Ovary (tissue), 7 donors: ENCODE measurements at regions not wholly inside any gene's neighbourhood (a gene's known extent, or its start where the extent isn't known, plus 50 kb on each side); places are given as distances from the start of the nearest gene placed in this dataset.
"Not testable (repeated sequence)": the region's sequence is repeated elsewhere in the genome, so short reads cannot be mapped to it uniquely, and the experiment has no call there.

ENCODE experiments used
- DNase-seq, 5 donors: peaks; one replicate each; pipeline ENCODE4 v3.0.0-alpha.2; 2019 to 2020
- H3K27ac ChIP-seq, 2 donors: fragments of 200-600 bp; one replicate each; pipeline versions ENCODE4 v1.5.1 to v1.8.0; 2019 to 2022
- H3K27me3 ChIP-seq: fragments of 200-600 bp; one replicate; pipeline ENCODE4 v1.8.0; 2022
- H3K36me3 ChIP-seq: fragments of 200-600 bp; sonication (generic); one replicate; pipeline ENCODE4 v1.5.1; 2019
- H3K4me1 ChIP-seq: one replicate; pipeline ENCODE4 v1.8.1; 2013; ENCODE audit warnings: mild to moderate bottlenecking, moderate library complexity; ENCODE audit not compliant: insufficient read depth
- H3K4me3 ChIP-seq: fragments of 200-600 bp; sonication (generic); one replicate; pipeline ENCODE4 v1.5.1; 2017
- H3K9me3 ChIP-seq, 2 donors: fragments of 200-600 bp in 1 of 2; sonication (generic) in 1 of 2; one replicate each; pipeline versions ENCODE4 v1.5.1 to v1.8.1; 2013 to 2019; ENCODE audit warnings: mild to moderate bottlenecking in 1 of 2, moderate library complexity in 1 of 2
- CTCF ChIP-seq, 3 donors: fragments of 450-650 bp in 2 of 3; fragments of 200-600 bp in 1 of 3; IDR thresholded peaks; one replicate each; pipeline versions ENCODE4 v1.5.1 to v1.8.0; 2016 to 2022; ENCODE audit warnings: antibody characterized with exemption in 3 of 3, mild to moderate bottlenecking in 1 of 3
- EP300 ChIP-seq: sonication (generic); formaldehyde crosslinking; IDR thresholded peaks from one replicate; pipeline ENCODE4 v1.6.1; 2017; ENCODE audit warnings: antibody characterized with exemption
- POLR2A ChIP-seq: fragments of 450-650 bp; IDR thresholded peaks from one replicate; pipeline ENCODE4 v1.6.1; 2017; ENCODE audit warnings: antibody characterized with exemption, mild to moderate bottlenecking, moderate library complexity
- WGBS, 3 donors: extraction: QIAGEN DNeasy Blood & Tissue Kit in 1 of 3; methylation state at CpG; one replicate each; pipeline versions ENCODE4 v1.1.5 to v1.1.7; 2013 to 2017; 5-methylcytosine and 5-hydroxymethylcytosine counted together
- intact Hi-C, 4 donors: fragments of 100-400 bp; cut with DNase I; formaldehyde crosslinking; loops; one replicate each; pipeline versions ENCODE4 v1.11.0 to v1.15.1; 2022 to 2023
- donor health status: DM: no; HTN: no; CAD: no; lungs with moderate emphysema.
- donor health status: DM: no; HTN: no; CAD: no.
- donor health status: Bipolar disorder and iron deficiency.
- donor health status: DM: no; HTN: no; CAD: no.
- donor health status: DM: yes; HTN: yes; CAD: no.

- H3K9me3 ChIP-seq: no peaks in the 10 kb centered on the region
- WGBS, 3 donors: 86 to 90% (median 86%) methylated on average over 15 of the region's 15 CpGs
- H3K27me3 ChIP-seq: no peaks in the 10 kb centered on the region
- no peaks in the 10 kb centered on the region for H3K36me3 ChIP-seq
- TF ChIP-seq POLR2A (no peak), CTCF (IDR thresholded peaks at IDR 0.05) (no peak), EP300 (no peak)
- H3K4me3 ChIP-seq: no peak overlapping the region
- intact Hi-C loops: no loop called here
- no peak overlapping the region for H3K27ac ChIP-seq
- no peak for DNase-seq
- H3K4me1 ChIP-seq: no peaks in the 10 kb centered on the region
Observed at GRCh38 chr13:112220925-112221324, 154.0 kb downstream of the SOX1 start.

GRCh38 chr13:112222971-112223370, 153.2 kb upstream of the SPACA7 start:
- no peaks in the 10 kb centered on the region for H3K36me3 ChIP-seq
- no peak overlapping the region for H3K27ac ChIP-seq
- no peaks in the 10 kb centered on the region for H3K4me1 ChIP-seq
- 85 to 87% (median 86%) methylated on average over 14 of the region's 14 CpGs for WGBS, 3 donors
- TF ChIP-seq POLR2A: no peak
- no peak for TF ChIP-seq EP300
- no peaks in the 10 kb centered on the region for H3K9me3 ChIP-seq
- H3K27me3 ChIP-seq: no peaks in the 10 kb centered on the region
- intact Hi-C loops: no loop called here
- no peak overlapping the region for H3K4me3 ChIP-seq
- DNase-seq: no peak

GRCh38 chr13:112223929-112224328, 152.2 kb upstream of the SPACA7 start:
- intact Hi-C loops, H3K4me3 ChIP-seq, DNase-seq, H3K27ac ChIP-seq, H3K27me3 ChIP-seq, H3K9me3 ChIP-seq, H3K36me3 ChIP-seq, H3K4me1 ChIP-seq: not testable (repeated sequence)
- 77 to 78% (median 78%) methylated on average over 9 of the region's 9 CpGs for WGBS, 3 donors

GRCh38 chr13:112225429-112226090, 150.6 kb upstream of the SPACA7 start:
- intact Hi-C loops: no loop called here
- no peak for DNase-seq
- 70 to 81% (median 71%) methylated on average over 12 of the region's 12 CpGs for WGBS, 3 donors
- Histone ChIP-seq H3K36me3 (no peaks in the 10 kb centered on the region), H3K9me3 (no peaks in the 10 kb centered on the region), H3K4me3 (no peak overlapping the region), H3K27ac (no peak overlapping the region), H3K27me3 (no peaks in the 10 kb centered on the region), H3K4me1 (no peaks in the 10 kb centered on the region)
- TF ChIP-seq POLR2A (no peak), CTCF (IDR thresholded peaks at IDR 0.05) (no peak), EP300 (no peak)

- Histone ChIP-seq H3K36me3 (no peaks in the 10 kb centered on the region), H3K9me3 (no peaks in the 10 kb centered on the region), H3K27me3 (no peaks in the 10 kb centered on the region), H3K4me1 (no peaks in the 10 kb centered on the region), H3K4me3 (no peak overlapping the region), H3K27ac (no peak overlapping the region)
- WGBS, 3 donors: 72 to 78% (median 73%) methylated on average over 10 of the region's 10 CpGs
- no peak for DNase-seq
- intact Hi-C loops: no loop called here
- TF ChIP-seq POLR2A (no peak), EP300 (no peak), CTCF (IDR thresholded peaks at IDR 0.05) (no peak)
Observed at GRCh38 chr13:112226320-112227002, 149.7 kb upstream of the SPACA7 start.
